IgD-negative memory B cell (primary cell): ENCODE measurements at regions not wholly inside any gene's neighbourhood (a gene's known extent, or its start where the extent isn't known, plus 50 kb on each side); places are given as distances from the start of the nearest gene placed in this dataset.

ENCODE experiments used
- H3K27ac Mint-ChIP-seq, 3 donors: one replicate each; pipeline ENCODE4 v1.8.0; 2020 to 2022; ENCODE audit warnings: mild to moderate bottlenecking in 3 of 3, mixed read lengths in 3 of 3, moderate library complexity in 1 of 3
- H3K27me3 Mint-ChIP-seq: one replicate; pipeline ENCODE4 v1.8.0; 2021; ENCODE audit warnings: mixed read lengths
- H3K36me3 Mint-ChIP-seq: one replicate; pipeline ENCODE4 v1.8.0; 2020; ENCODE audit warnings: mild to moderate bottlenecking, mixed read lengths
- H3K4me1 Mint-ChIP-seq, 3 donors: one replicate each; pipeline ENCODE4 v1.8.0; 2020 to 2022; ENCODE audit warnings: mixed read lengths in 3 of 3, mild to moderate bottlenecking in 1 of 3
- H3K4me3 Mint-ChIP-seq, 4 donors: one replicate each; pipeline ENCODE4 v1.8.0; 2020 to 2022; ENCODE audit warnings: mild to moderate bottlenecking in 4 of 4, mixed read lengths in 4 of 4, moderate library complexity in 3 of 4
- H3K9me3 Mint-ChIP-seq, 3 donors: one replicate each; pipeline ENCODE4 v1.8.0; 2020 to 2021; ENCODE audit warnings: mixed read lengths in 3 of 3, mild to moderate bottlenecking in 1 of 3

- no peaks in the 10 kb centered on the region for H3K27me3 Mint-ChIP-seq
- H3K27ac Mint-ChIP-seq, result peak overlapping the region; percentile 10 to 72 (median 14)
- H3K4me1 Mint-ChIP-seq, result peaks cover 14 to 32% (median 25%) of the 10 kb centered on the region in 3 donors
- no peaks in the 10 kb centered on the region for H3K9me3 Mint-ChIP-seq
- H3K36me3 Mint-ChIP-seq, result no peaks in the 10 kb centered on the region
- H3K4me3 Mint-ChIP-seq, result no peak overlapping the region
Measured at GRCh38 chr5:65068410-65068809, 299.7 kb downstream of the CWC27 start.

GRCh38 chr5:65070026-65070425, 301.3 kb downstream of the CWC27 start:
- peaks cover 14 to 30% (median 21%) of the 10 kb centered on the region in 3 donors for H3K4me1 Mint-ChIP-seq
- no peaks in the 10 kb centered on the region for H3K9me3 Mint-ChIP-seq
- no peaks in the 10 kb centered on the region for H3K36me3 Mint-ChIP-seq
- no peaks in the 10 kb centered on the region for H3K27me3 Mint-ChIP-seq
- no peak overlapping the region for H3K4me3 Mint-ChIP-seq
- H3K27ac Mint-ChIP-seq, result peak overlapping the region in 1 of 3 donors; percentile 47

- peaks cover 4 to 21% (median 15%) of the 10 kb centered on the region in 3 donors for H3K4me1 Mint-ChIP-seq
- no peaks in the 10 kb centered on the region for H3K36me3 Mint-ChIP-seq
- H3K4me3 Mint-ChIP-seq, result no peak overlapping the region
- no peaks in the 10 kb centered on the region for H3K9me3 Mint-ChIP-seq
- peak overlapping the region in 1 of 3 donors; percentile 20 for H3K27ac Mint-ChIP-seq
- no peaks in the 10 kb centered on the region for H3K27me3 Mint-ChIP-seq
Measured at GRCh38 chr5:65072850-65073249, 304.1 kb downstream of the CWC27 start.

DNA sequence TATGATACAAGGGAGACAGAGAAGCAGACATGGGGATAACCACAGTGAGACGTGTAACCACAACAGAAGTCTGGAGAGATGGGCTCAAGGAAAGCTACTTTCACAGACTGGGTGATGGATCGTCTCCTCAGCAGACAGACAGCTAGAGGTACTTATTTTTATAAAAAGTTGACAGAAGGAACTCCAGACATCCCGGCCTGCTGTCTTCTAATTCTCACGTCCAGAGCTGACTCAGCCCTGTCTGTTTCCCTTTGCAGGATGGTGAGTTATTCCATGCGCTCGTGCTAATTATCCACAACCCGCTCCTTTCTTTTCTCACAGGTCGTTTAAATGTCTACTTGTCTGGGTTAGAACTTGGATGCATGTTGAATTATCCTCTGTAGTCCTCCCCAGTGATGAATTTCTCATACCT, 304.5 kb downstream of the CWC27 start:
- peaks cover 4 to 20% (median 15%) of the 10 kb centered on the region in 3 donors for H3K4me1 Mint-ChIP-seq
- H3K9me3 Mint-ChIP-seq, result no peaks in the 10 kb centered on the region
- H3K36me3 Mint-ChIP-seq, result no peaks in the 10 kb centered on the region
- no peaks in the 10 kb centered on the region for H3K27me3 Mint-ChIP-seq
- peak overlapping the region in 1 of 3 donors; percentile 20 for H3K27ac Mint-ChIP-seq
- H3K4me3 Mint-ChIP-seq, result no peak overlapping the region

- H3K27ac Mint-ChIP-seq, result no peak overlapping the region
- no peak overlapping the region for H3K4me3 Mint-ChIP-seq
- no peaks in the 10 kb centered on the region for H3K36me3 Mint-ChIP-seq
- H3K27me3 Mint-ChIP-seq, result no peaks in the 10 kb centered on the region
- H3K4me1 Mint-ChIP-seq, result peaks cover 4 to 11% (median 10%) of the 10 kb centered on the region in 3 donors
- H3K9me3 Mint-ChIP-seq, result no peaks in the 10 kb centered on the region
Measured at GRCh38 chr5:65075623-65076250, 307.0 kb downstream of the CWC27 start.

- peaks cover 4 to 11% (median 10%) of the 10 kb centered on the region in 3 donors for H3K4me1 Mint-ChIP-seq
- H3K27ac Mint-ChIP-seq, result no peak overlapping the region
- no peaks in the 10 kb centered on the region for H3K9me3 Mint-ChIP-seq
- H3K27me3 Mint-ChIP-seq, result no peaks in the 10 kb centered on the region
- no peak overlapping the region for H3K4me3 Mint-ChIP-seq
- H3K36me3 Mint-ChIP-seq, result no peaks in the 10 kb centered on the region
Measured at GRCh38 chr5:65076251-65076869, 307.6 kb downstream of the CWC27 start.

DNA sequence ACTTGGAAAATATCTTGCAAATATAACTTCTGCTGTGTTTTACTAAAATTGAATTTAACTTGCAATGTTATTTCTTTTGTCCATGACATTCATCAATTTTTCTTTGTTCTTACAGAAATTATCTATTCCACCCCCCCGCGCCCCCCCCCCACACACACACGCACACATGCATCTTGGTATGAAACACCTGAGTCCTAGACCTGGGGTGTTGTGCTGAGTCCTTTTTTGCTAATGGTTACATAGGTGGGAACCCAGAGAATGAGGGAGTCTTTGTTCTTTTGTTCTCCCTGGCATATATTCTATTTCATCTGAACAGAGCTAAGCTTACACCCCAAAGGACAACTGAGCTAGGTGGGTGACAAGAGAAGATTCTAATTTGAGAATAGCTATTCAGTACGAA, 308.9 kb downstream of the CWC27 start:
- Mint-ChIP-seq H3K27me3 (no peaks in the 10 kb centered on the region), H3K9me3 (no peaks in the 10 kb centered on the region), H3K36me3 (no peaks in the 10 kb centered on the region), H3K4me1 (peaks cover 4 to 10% (median 9%) of the 10 kb centered on the region in 3 donors), H3K27ac (peak overlapping the region in 1 of 3 donors; percentile 52), H3K4me3 (no peak overlapping the region)

DNA sequence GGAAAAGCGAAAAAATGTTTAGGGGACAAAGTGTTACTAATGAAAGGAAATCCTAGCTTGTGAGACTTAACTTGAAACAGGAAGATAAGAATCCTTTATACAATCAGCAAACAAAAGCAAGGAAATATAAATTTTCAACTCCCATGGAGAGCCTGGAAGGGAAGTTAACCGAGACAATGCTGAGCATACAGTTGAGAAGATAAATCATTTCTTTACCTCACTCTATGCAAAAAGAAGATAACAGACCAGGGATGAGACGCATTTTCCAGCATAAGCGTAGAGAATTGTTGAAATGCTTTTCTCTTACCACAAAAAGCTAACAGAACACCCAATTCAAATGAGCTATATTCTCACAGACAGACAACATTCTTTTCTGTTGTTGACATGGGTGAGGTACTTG, 309.6 kb downstream of the CWC27 start:
- H3K4me3 Mint-ChIP-seq, result peak overlapping the region in 1 of 4 donors; percentile 6
- H3K27ac Mint-ChIP-seq, result peak overlapping the region in 1 of 3 donors; percentile 52
- H3K4me1 Mint-ChIP-seq, result peaks cover 2 to 5% (median 4%) of the 10 kb centered on the region in 3 donors
- no peaks in the 10 kb centered on the region for H3K27me3 Mint-ChIP-seq
- H3K36me3 Mint-ChIP-seq, result no peaks in the 10 kb centered on the region
- H3K9me3 Mint-ChIP-seq, result no peaks in the 10 kb centered on the region

- Mint-ChIP-seq H3K4me3 (no peak overlapping the region), H3K27me3 (peaks cover 1% of the 10 kb centered on the region), H3K4me1 (peaks cover 2 to 5% (median 4%) of the 10 kb centered on the region in 3 donors), H3K9me3 (peaks cover 0 to 1% (median 0%) of the 10 kb centered on the region in 3 donors), H3K36me3 (no peaks in the 10 kb centered on the region), H3K27ac (no peak overlapping the region)
Measured at GRCh38 chr5:65081071-65081470, 312.3 kb downstream of the CWC27 start.

- peaks cover 0 to 1% (median under 1%) of the 10 kb centered on the region in 3 donors for H3K9me3 Mint-ChIP-seq
- H3K27ac Mint-ChIP-seq, result no peak overlapping the region
- no peaks in the 10 kb centered on the region for H3K36me3 Mint-ChIP-seq
Measured at GRCh38 chr5:65084795-65085515, 316.2 kb downstream of the CWC27 start.

GRCh38 chr5:65085516-65085850, 316.8 kb downstream of the CWC27 start:
- H3K27ac Mint-ChIP-seq, result no peak overlapping the region
- no peak overlapping the region for H3K4me3 Mint-ChIP-seq
- H3K27me3 Mint-ChIP-seq, result peaks cover 1% of the 10 kb centered on the region
- no peaks in the 10 kb centered on the region for H3K4me1 Mint-ChIP-seq
- H3K9me3 Mint-ChIP-seq, result peaks cover under 1 to 2% (median 1%) of the 10 kb centered on the region in 3 donors
- H3K36me3 Mint-ChIP-seq, result no peaks in the 10 kb centered on the region

More at GRCh38 chr5:65084795-65085515, 316.2 kb downstream of the CWC27 start:
- Mint-ChIP-seq H3K4me3 (no peak overlapping the region), H3K27me3 (peaks cover 1% of the 10 kb centered on the region), H3K4me1 (no peaks in the 10 kb centered on the region)

DNA sequence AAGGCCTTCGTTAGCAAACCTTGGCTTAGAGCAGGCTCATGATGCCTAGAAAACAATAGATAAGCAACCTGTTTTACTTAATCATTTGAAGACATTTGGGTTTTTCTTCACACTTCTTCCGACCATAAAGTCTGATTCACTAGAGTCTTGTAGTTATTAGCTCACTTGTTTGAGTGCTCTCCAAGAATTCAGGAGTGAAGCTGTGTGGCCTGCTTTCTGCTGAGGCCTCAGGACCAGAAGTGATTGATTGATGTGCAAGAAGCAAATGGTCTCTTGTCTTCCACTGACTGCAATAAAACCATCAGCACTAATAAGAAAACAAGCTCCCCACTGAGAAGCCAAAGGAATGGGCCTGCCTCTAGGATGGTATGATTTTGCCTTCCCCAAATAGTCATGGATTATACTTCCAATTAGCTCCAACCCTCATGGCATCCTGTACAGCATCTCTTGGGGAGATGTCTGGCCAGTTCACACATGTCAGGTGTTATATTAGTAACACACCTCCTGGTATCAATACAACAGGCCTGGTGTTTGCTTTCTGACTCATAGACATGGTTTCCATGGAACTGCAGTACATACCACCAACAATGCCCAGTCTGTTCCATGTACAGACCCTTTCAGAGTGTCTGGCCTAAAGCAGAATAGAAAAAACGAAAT, 317.6 kb downstream of the CWC27 start:
- Mint-ChIP-seq H3K36me3 (peaks cover 2% of the 10 kb centered on the region), H3K27me3 (peaks cover 1% of the 10 kb centered on the region), H3K9me3 (peaks cover 1 to 9% (median 5%) of the 10 kb centered on the region in 3 donors), H3K4me3 (no peak overlapping the region), H3K4me1 (no peaks in the 10 kb centered on the region), H3K27ac (no peak overlapping the region)

DNA sequence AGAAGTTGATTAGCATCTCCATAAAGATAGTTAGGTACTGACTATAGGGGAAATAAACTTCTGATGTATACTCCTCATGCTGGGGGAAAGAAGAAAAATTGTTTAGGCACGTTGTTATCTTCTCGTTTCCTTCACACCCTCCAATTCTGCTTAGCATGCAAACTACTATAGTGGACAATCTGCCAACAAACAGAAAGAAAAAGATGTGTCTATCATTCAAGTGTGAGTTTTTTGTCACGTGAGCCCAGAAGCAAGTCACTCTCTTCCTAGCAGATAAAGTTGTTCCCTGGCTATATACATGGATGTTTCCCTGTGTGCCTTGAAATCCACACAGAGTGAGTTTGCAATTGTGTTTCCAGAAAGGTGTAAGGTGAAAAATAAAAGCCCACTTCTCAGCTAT, 318.4 kb downstream of the CWC27 start:
- H3K27me3 Mint-ChIP-seq, result peaks cover 3% of the 10 kb centered on the region

DNA sequence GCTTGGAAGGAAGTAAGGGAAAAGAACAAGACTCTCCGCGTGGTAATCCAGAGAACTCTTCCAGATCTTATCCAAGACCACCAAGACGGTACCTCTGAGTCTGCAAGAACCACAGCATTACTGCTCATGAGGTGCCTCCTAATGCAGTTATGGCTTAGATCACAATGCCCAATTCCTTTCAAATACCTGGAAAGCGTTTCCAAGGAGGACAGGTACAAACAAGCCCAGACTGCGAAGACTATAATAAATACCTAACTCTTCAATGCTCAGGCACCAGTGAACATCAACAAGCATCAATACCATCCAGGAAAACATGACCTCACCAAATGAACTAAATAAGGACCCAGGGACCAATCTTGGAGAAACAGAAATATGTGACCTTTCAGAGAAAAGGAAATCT, 325.5 kb downstream of the CWC27 start:
- Mint-ChIP-seq H3K4me3 (no peak overlapping the region), H3K36me3 (peaks cover 5% of the 10 kb centered on the region), H3K27me3 (peaks cover 1% of the 10 kb centered on the region)

More for the DNA sequence above, 318.4 kb downstream of the CWC27 start:
- Mint-ChIP-seq H3K4me3 (no peak overlapping the region), H3K4me1 (no peaks in the 10 kb centered on the region), H3K36me3 (peaks cover 2% of the 10 kb centered on the region), H3K9me3 (peaks cover 1 to 14% (median 5%) of the 10 kb centered on the region in 3 donors), H3K27ac (no peak overlapping the region)

DNA sequence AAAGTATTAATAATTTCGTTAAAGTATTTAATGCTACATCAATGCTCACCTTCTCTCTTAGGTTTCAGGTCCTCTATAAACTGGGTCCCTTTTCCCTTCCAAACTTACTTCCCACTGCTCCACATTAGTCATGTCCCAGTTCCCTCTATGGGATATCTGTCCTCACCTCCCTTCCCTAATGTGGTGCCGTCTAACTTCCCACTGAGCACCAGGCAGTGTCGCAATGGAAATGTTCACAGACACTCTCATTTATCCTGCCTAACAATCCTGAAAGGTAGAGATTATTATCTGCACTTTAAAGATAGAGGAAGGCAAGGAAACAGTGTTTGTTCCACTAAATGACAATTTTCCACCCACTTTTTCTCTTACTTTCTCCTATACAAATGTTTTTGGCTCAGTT, 329.7 kb downstream of the CWC27 start:
- Mint-ChIP-seq H3K4me1 (peaks cover 2 to 5% (median 2%) of the 10 kb centered on the region in 3 donors), H3K27me3 (no peaks in the 10 kb centered on the region), H3K36me3 (peaks cover 2% of the 10 kb centered on the region), H3K27ac (peak overlapping the region in 1 of 3 donors; percentile 35), H3K9me3 (no peaks in the 10 kb centered on the region), H3K4me3 (no peak overlapping the region)

More for the DNA sequence above, 325.5 kb downstream of the CWC27 start:
- H3K27ac Mint-ChIP-seq, result no peak overlapping the region
- H3K9me3 Mint-ChIP-seq, result peaks cover 0 to 14% (median 5%) of the 10 kb centered on the region in 3 donors
- H3K4me1 Mint-ChIP-seq, result no peaks in the 10 kb centered on the region
